HEK293 (cell line): ENCODE measurements at regions not wholly inside any gene's neighbourhood (a gene's known extent, or its start where the extent isn't known, plus 50 kb on each side); places are given as distances from the start of the nearest gene placed in this dataset.

Source experiments
- CTCF ChIA-PET: fragments of 350-600 bp; formaldehyde crosslinking; extraction: SDS; loops from one replicate; lab custom pipeline; 2021; ENCODE audit warnings: antibody characterized with exemption; lab: Yijun Ruan, JAX
- POLR2A ChIA-PET: fragments of 300-600 bp; formaldehyde crosslinking; extraction: SDS; loops from one replicate; lab custom pipeline; 2020; ENCODE audit warnings: antibody characterized with exemption, inconsistent platforms; lab: Yijun Ruan, JAX
- H3K27ac ChIP-seq: fragments of 200-500 bp; sonication (Bioruptor generic); 2 replicates; pipeline ENCODE4 v1.5.1; 2014; ENCODE audit warnings: low read depth, low read length, control low read depth, inconsistent platforms; ENCODE audit errors: extremely low read depth
- H3K36me3 ChIP-seq, 2 experiments: fragments of 200-500 bp in 1 of 2; sonication (Bioruptor generic) in 1 of 2; 1 replicate in 1 of 2; 2 replicates in 1 of 2; pipeline ENCODE4 v1.5.1; 2014 to 2017; ENCODE audit warnings: inconsistent platforms in 2 of 2, low read length in 2 of 2; ENCODE audit not compliant: control insufficient read depth in 2 of 2, insufficient read depth in 1 of 2
- H3K4me1 ChIP-seq: fragments of 200-500 bp; sonication (Bioruptor generic); 2 replicates; pipeline ENCODE4 v1.5.1; 2014; ENCODE audit warnings: mild to moderate bottlenecking, low read length, inconsistent platforms; ENCODE audit not compliant: control insufficient read depth, insufficient read depth
- H3K4me3 ChIP-seq: 2 replicates; pipeline ENCODE4 v1.5.1; 2011; ENCODE audit warnings: low read depth, mild to moderate bottlenecking, control low read depth, low read length, moderate library complexity
- H3K9me3 ChIP-seq: fragments of 200-500 bp; sonication (Bioruptor generic); 2 replicates; pipeline ENCODE4 v1.5.1; 2014; ENCODE audit warnings: low read depth, low read length, inconsistent platforms; ENCODE audit not compliant: control insufficient read depth, insufficient read depth
- BCL6B ChIP-seq: fragments of 450-650 bp; formaldehyde crosslinking; IDR thresholded peaks from 2 replicates; pipeline ENCODE4 v1.5.1; 2017; ENCODE audit warnings: missing biosample characterization, missing genetic modification characterization
- GLI2 ChIP-seq: fragments of 450-650 bp; formaldehyde crosslinking; IDR thresholded peaks from 2 replicates; pipeline ENCODE4; 2017; ENCODE audit warnings: missing biosample characterization, missing genetic modification characterization, low read depth, borderline replicate concordance
- IKZF3 ChIP-seq: fragments of 450-650 bp; IDR thresholded peaks from 2 replicates; pipeline ENCODE4 v1.5.0; 2018; ENCODE audit warnings: missing biosample characterization, mild to moderate bottlenecking, missing genetic modification characterization, moderate library complexity
- KLF16 ChIP-seq: fragments of 450-650 bp; formaldehyde crosslinking; IDR thresholded peaks from 2 replicates; pipeline ENCODE4 v1.5.1; 2017; ENCODE audit warnings: missing biosample characterization, missing genetic modification characterization
- KLF17 ChIP-seq: fragments of 450-650 bp; formaldehyde crosslinking; IDR thresholded peaks from 2 replicates; pipeline ENCODE4 v1.5.1; 2016; ENCODE audit warnings: missing biosample characterization, missing genetic modification characterization
- OVOL3 ChIP-seq: fragments of 450-650 bp; formaldehyde crosslinking; IDR thresholded peaks from 2 replicates; pipeline ENCODE4 v1.5.1; 2016; ENCODE audit warnings: missing biosample characterization, missing genetic modification characterization
- SETDB1 ChIP-seq: IDR thresholded peaks from one replicate; pipeline ENCODE4 v1.6.1; 2017; ENCODE audit warnings: mild to moderate bottlenecking, low read length, moderate library complexity, mixed read lengths; ENCODE audit not compliant: insufficient read length
- ZBTB11 ChIP-seq: fragments of 450-650 bp; formaldehyde crosslinking; conservative IDR thresholded peaks from 2 replicates; pipeline ENCODE4 v1.5.1; 2016; ENCODE audit warnings: low read depth, missing biosample characterization, missing genetic modification characterization
- ZNF121 ChIP-seq: fragments of 450-650 bp; formaldehyde crosslinking; IDR thresholded peaks from 2 replicates; pipeline ENCODE4 v1.5.1; 2016; ENCODE audit warnings: missing biosample characterization, missing genetic modification characterization
- ZNF157 ChIP-seq: fragments of 450-650 bp; formaldehyde crosslinking; IDR thresholded peaks from 2 replicates; pipeline ENCODE4 v1.5.1; 2016; ENCODE audit warnings: missing biosample characterization, missing genetic modification characterization
- ZNF16 ChIP-seq: fragments of 450-650 bp; formaldehyde crosslinking; IDR thresholded peaks from 2 replicates; pipeline ENCODE4 v1.5.1; 2016; ENCODE audit warnings: low read depth, missing biosample characterization, missing genetic modification characterization
- ZNF174 ChIP-seq: fragments of 450-650 bp; formaldehyde crosslinking; IDR thresholded peaks from 2 replicates; pipeline ENCODE4 v1.5.0; 2017; ENCODE audit warnings: missing biosample characterization, mild to moderate bottlenecking, missing genetic modification characterization
- ZNF184 ChIP-seq: fragments of 450-650 bp; IDR thresholded peaks from 2 replicates; pipeline ENCODE4 v1.5.1; 2018; ENCODE audit warnings: missing biosample characterization, mild to moderate bottlenecking, missing genetic modification characterization
- ZNF274 ChIP-seq, 2 experiments: fragments of 200-500 bp in 1 of 2; fragments of 450-650 bp in 1 of 2; sonication (Bioruptor generic) in 1 of 2; formaldehyde crosslinking in 1 of 2; IDR thresholded peaks; 2 replicates each; pipeline versions ENCODE4 v1.5.1 to v1.6.1; 2014 to 2016; ENCODE audit warnings: borderline replicate concordance in 1 of 2, inconsistent platforms in 1 of 2, low read length in 1 of 2, missing biosample characterization in 1 of 2, missing genetic modification characterization in 1 of 2
- ZNF391 ChIP-seq: fragments of 450-650 bp; formaldehyde crosslinking; IDR thresholded peaks from 2 replicates; pipeline ENCODE4 v1.5.1; 2016; ENCODE audit warnings: low read depth, missing biosample characterization, missing genetic modification characterization, borderline replicate concordance
- ZNF513 ChIP-seq: fragments of 450-650 bp; IDR thresholded peaks from 2 replicates; pipeline ENCODE4 v1.5.1; 2018; ENCODE audit warnings: missing biosample characterization, missing genetic modification characterization
- ZNF654 ChIP-seq: fragments of 450-650 bp; formaldehyde crosslinking; IDR thresholded peaks from 2 replicates; pipeline ENCODE4 v1.5.1; 2016; ENCODE audit warnings: low read depth, missing biosample characterization, missing genetic modification characterization
- ZNF785 ChIP-seq: fragments of 450-650 bp; formaldehyde crosslinking; IDR thresholded peaks from 2 replicates; pipeline ENCODE4 v1.5.1; 2016; ENCODE audit warnings: missing biosample characterization, missing genetic modification characterization

- TF ChIP-seq ZNF16 (tag by site-specific recombination) (no peak), ZNF157 (tag by site-specific recombination) (no peak), ZNF121 (no peak), ZNF174 (tag by site-specific recombination) (no peak), BCL6B (tag by site-specific recombination) (no peak), ZNF654 (no peak), ZBTB11 (no peak), ZNF184 (tag by site-specific recombination) (no peak), SETDB1 (no peak), KLF17 (no peak), ZNF785 (tag by site-specific recombination) (no peak)
- TF ChIP-seq, all 188 proteins: peak for 3
Measured at GRCh38 chr1:29939079-29939478, 702.8 kb downstream of the PTPRU start (continued).

GRCh38 chr1:29937356-29937755, 701.0 kb downstream of the PTPRU start:
- ChIA-PET CTCF (interaction anchor here (0.6 to 1.0 kb wide), 2 partner anchors 167 to 1048 kb away, joined by 3 read pairs; no protein-coding TSS in a partner anchor), POLR2A (no interaction called here)
- H3K36me3 ChIP-seq, result no peaks in the 10 kb centered on the region
- H3K27ac ChIP-seq, result no peak overlapping the region
- no peaks in the 10 kb centered on the region for H3K9me3 ChIP-seq
- H3K4me3 ChIP-seq, result no peak overlapping the region
- TF ChIP-seq GLI2, result no peak
- TF ChIP-seq ZNF513 (tag by site-specific recombination), result peak; percentile 61; the same call in 1 of the 2 replicates
- TF ChIP-seq, all 188 proteins: peak for 1
- H3K4me1 ChIP-seq, result no peaks in the 10 kb centered on the region

GRCh38 chr1:29936031-29936544, 699.8 kb downstream of the PTPRU start:
- TF ChIP-seq IKZF3 (no peak), ZNF274 (IDR thresholded peaks at IDR 0.05; ENCODE audit: low read length) (no peak), ZNF274 (tag by site-specific recombination; IDR thresholded peaks at IDR 0.05; ENCODE audit: borderline replicate concordance) (no peak), OVOL3 (tag by site-specific recombination) (no peak), ZNF391 (tag by site-specific recombination) (no peak), KLF16 (tag by site-specific recombination) (no peak)
- TF ChIP-seq, all 188 proteins: peak for 0
- CTCF ChIA-PET, result interaction anchor here (0.7 kb wide), 1 partner anchor 151 kb away, joined by 3 read pairs; no protein-coding TSS in a partner anchor
- H3K4me3 ChIP-seq, result no peak overlapping the region

More at GRCh38 chr1:29936031-29936544, 699.8 kb downstream of the PTPRU start:
- POLR2A ChIA-PET, result no interaction called here
- Histone ChIP-seq H3K4me1 (no peaks in the 10 kb centered on the region), H3K27ac (no peak overlapping the region), H3K36me3 (no peaks in the 10 kb centered on the region), H3K9me3 (no peaks in the 10 kb centered on the region)
